Nephron (organoid): ENCODE measurements at regions not wholly inside any gene's neighbourhood (a gene's known extent, or its start where the extent isn't known, plus 50 kb on each side); places are given as distances from the start of the nearest gene placed in this dataset.

Experiments used
- H3K27ac Mint-ChIP-seq, 3 experiments: 2 replicates each; pipeline ENCODE4 v1.8.0; 2020; ENCODE audit warnings: mixed read lengths in 3 of 3, mild to moderate bottlenecking in 2 of 3, moderate library complexity in 1 of 3
- H3K27me3 Mint-ChIP-seq: 2 replicates; pipeline ENCODE4 v1.8.0; 2021; ENCODE audit warnings: low read depth, mild to moderate bottlenecking, moderate library complexity, mixed read lengths
- H3K36me3 Mint-ChIP-seq: 2 replicates; pipeline ENCODE4 v1.8.0; 2020; ENCODE audit warnings: low read depth, mixed read lengths
- H3K4me1 Mint-ChIP-seq: 2 replicates; pipeline ENCODE4 v1.8.0; 2020; ENCODE audit warnings: mixed read lengths
- H3K4me3 Mint-ChIP-seq, 3 experiments: 2 replicates each; pipeline ENCODE4 v1.8.0; 2020; ENCODE audit warnings: mild to moderate bottlenecking in 3 of 3, mixed read lengths in 3 of 3, moderate library complexity in 2 of 3
- H3K9me3 Mint-ChIP-seq: 2 replicates; pipeline ENCODE4 v1.8.0; 2020; ENCODE audit warnings: mixed read lengths
- TF ChIP-seq, protein P1 (sequence below), 3 experiments: fragments of 200-600 bp; sonication (generic); IDR thresholded peaks; one replicate each; pipeline ENCODE4 v1.5.0; 2021; ENCODE audit warnings: antibody characterized with exemption in 3 of 3; ENCODE audit not compliant: unreplicated experiment in 3 of 3

DNA sequence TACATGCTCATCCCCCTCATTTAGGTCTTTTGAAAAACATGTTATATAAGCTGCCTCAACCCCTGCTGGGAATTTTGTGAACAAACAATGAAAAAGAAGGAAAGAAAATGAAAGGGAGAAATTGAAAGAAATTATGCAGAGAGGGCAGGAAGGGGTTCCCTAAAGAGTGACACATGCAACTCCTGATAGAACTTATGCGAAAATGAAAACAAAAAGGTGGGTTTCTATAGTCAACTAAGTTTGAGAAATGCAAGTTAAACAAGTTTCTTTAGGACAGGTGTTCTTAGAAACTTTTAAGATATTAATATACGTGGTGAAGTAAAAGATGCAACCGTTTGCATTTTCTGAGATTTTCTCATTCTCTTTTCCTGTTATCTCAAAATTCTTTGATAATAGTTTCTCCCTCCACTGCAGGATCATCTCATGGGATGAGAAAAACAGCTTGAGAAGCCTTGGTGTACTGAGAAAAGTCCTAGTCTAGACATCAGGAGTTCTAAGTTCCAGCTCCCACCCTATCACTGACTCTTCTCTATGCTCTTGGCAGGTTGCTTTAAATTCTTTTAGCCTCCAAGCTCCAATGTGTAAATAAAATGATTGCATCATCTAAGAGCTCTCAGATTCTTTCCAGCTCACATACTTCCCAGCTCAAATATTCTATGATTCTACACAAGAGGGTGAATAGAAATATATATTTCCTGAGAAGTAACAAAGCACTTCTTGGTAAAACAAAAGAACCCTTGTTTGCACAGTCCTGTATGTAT is 109.2 kb downstream of the FAM76B start:
- no peaks in the 10 kb centered on the region for H3K36me3 Mint-ChIP-seq
- H3K27ac Mint-ChIP-seq: peak overlapping the region; percentile 34 to 97 (median 95)
- H3K4me3 Mint-ChIP-seq: peak overlapping the region in 1 of 3 experiments; percentile 18
- H3K4me1 Mint-ChIP-seq: peaks cover 43% of the 10 kb centered on the region
- no peaks in the 10 kb centered on the region for H3K9me3 Mint-ChIP-seq
- H3K27me3 Mint-ChIP-seq: peaks cover 6% of the 10 kb centered on the region
- TF ChIP-seq, protein P1, sequence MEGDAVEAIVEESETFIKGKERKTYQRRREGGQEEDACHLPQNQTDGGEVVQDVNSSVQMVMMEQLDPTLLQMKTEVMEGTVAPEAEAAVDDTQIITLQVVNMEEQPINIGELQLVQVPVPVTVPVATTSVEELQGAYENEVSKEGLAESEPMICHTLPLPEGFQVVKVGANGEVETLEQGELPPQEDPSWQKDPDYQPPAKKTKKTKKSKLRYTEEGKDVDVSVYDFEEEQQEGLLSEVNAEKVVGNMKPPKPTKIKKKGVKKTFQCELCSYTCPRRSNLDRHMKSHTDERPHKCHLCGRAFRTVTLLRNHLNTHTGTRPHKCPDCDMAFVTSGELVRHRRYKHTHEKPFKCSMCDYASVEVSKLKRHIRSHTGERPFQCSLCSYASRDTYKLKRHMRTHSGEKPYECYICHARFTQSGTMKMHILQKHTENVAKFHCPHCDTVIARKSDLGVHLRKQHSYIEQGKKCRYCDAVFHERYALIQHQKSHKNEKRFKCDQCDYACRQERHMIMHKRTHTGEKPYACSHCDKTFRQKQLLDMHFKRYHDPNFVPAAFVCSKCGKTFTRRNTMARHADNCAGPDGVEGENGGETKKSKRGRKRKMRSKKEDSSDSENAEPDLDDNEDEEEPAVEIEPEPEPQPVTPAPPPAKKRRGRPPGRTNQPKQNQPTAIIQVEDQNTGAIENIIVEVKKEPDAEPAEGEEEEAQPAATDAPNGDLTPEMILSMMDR (IDR thresholded peaks at IDR 0.05; ENCODE audit: unreplicated experiment in 3 of 3): no peak

DNA sequence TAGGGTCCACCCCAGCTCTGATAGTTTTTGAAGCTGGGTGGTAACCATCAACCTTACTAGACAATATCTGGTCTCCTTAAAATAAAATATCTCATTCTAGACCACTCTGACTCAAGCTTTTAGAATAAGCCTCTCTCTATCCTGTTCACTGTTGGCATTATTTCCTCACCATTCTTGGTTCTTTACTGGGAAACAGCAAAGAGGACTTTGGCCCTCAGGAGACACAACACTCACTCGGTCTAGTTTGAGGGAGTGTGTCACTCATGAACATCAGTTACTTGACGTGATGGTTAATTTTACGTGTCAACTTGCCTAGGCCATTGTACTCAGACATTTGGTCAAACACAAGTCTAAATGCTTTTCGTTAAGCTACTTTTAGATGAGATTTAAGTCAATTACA is 110.6 kb downstream of the FAM76B start:
- Mint-ChIP-seq H3K4me1 (peaks cover 37% of the 10 kb centered on the region), H3K27me3 (peaks cover 6% of the 10 kb centered on the region), H3K36me3 (no peaks in the 10 kb centered on the region)

DNA sequence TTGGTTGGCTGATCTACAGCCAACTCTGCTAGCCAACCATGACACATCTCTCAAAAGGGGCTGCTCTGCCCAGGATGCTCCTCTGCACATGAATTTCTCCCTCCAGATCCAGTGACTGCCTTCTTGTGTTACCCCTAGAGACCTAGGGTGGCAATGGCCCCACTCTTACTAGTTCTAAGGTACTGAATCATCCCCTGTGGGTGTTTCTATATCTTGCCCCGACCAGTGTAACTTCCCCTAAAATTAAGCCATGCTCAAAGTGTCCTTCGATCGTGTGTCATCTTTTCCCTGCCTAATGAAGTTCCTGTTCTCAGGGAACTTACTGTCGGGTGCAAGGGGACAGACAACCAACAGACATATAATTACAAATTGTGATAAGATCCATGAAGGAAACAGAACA is 113.3 kb downstream of the FAM76B start:
- Mint-ChIP-seq H3K4me3 (no peak overlapping the region), H3K27me3 (no peaks in the 10 kb centered on the region), H3K9me3 (no peaks in the 10 kb centered on the region), H3K36me3 (no peaks in the 10 kb centered on the region), H3K4me1 (peaks cover 35% of the 10 kb centered on the region), H3K27ac (peak overlapping the region in 1 of 3 experiments; percentile 7)
- TF ChIP-seq, protein P1 (IDR thresholded peaks at IDR 0.05; ENCODE audit: unreplicated experiment in 3 of 3): no peak

More for the DNA sequence above, 110.6 kb downstream of the FAM76B start:
- TF ChIP-seq, protein P1 (IDR thresholded peaks at IDR 0.05; ENCODE audit: unreplicated experiment in 3 of 3): no peak
- peak overlapping the region in 2 of 3 experiments; percentile 95 to 97 for H3K27ac Mint-ChIP-seq
- H3K9me3 Mint-ChIP-seq: no peaks in the 10 kb centered on the region
- no peak overlapping the region for H3K4me3 Mint-ChIP-seq

DNA sequence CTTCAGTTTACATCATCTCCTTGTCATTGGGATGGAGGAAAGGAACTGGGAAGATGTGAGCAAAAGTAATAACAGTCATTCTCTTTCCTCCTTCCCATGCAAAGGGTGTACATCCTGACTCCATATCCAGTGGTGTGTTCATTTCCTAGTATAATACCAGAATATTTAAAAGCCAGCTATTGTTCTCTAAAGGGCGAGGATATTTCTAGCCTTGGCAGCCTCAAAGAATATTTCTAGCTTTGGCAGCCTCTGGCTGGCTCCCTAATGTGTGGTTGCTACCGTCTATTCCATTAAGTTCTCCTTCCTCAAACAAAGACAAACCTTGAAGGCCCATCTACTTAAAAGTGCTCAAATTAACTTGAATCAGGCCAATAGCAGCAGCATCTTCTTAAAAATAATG is 114.0 kb downstream of the FAM76B start:
- Mint-ChIP-seq H3K9me3 (no peaks in the 10 kb centered on the region), H3K4me1 (peaks cover 31% of the 10 kb centered on the region), H3K36me3 (no peaks in the 10 kb centered on the region), H3K27ac (peak overlapping the region in 1 of 3 experiments; percentile 11), H3K27me3 (no peaks in the 10 kb centered on the region), H3K4me3 (no peak overlapping the region)
- TF ChIP-seq, protein P1 (IDR thresholded peaks at IDR 0.05; ENCODE audit: unreplicated experiment in 3 of 3): no peak

DNA sequence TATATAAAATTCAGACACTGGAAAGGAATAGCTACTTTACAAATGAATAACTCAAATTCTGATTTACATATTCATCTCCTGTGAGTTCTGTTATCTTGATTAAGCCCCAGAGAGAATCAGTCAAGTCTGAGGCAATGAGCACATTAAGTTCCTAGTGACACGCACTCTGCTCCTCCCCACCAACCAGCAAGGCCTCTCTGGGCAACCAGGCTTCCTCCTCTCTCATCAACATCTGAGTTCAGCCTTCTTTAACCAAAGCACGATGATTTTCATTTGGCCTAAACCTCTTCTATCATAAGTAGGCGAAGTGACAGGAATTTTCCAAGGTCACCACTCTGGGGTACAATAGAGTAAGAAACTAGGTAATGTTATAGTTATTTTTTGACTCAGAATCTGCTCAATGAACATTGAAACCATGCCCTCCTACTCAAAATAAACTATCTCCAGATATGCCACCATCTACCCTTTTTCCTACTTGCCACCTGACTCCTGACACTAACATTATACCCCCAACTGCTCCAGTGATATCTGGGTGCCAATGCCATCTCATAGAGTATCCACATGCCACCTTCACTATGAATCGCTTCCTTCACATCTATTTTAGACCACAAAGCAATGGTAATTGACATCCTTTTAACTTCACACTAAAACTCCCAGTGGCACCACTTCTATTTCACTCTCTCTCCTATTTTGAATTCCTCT is 114.8 kb downstream of the FAM76B start:
- no peaks in the 10 kb centered on the region for H3K9me3 Mint-ChIP-seq
- H3K4me3 Mint-ChIP-seq: no peak overlapping the region
- H3K27ac Mint-ChIP-seq: peak overlapping the region in 2 of 3 experiments; percentile 2 to 11
- H3K4me1 Mint-ChIP-seq: peaks cover 23% of the 10 kb centered on the region
- TF ChIP-seq, protein P1 (IDR thresholded peaks at IDR 0.05; ENCODE audit: unreplicated experiment in 3 of 3): no peak
- H3K27me3 Mint-ChIP-seq: no peaks in the 10 kb centered on the region
- H3K36me3 Mint-ChIP-seq: no peaks in the 10 kb centered on the region
